H9 (cell line): ENCODE measurements at regions not wholly inside any gene's neighbourhood (a gene's known extent, or its start where the extent isn't known, plus 50 kb on each side); places are given as distances from the start of the nearest gene placed in this dataset.

Source experiments
- DNase-seq: peaks from one replicate; pipeline ENCODE4 v3.0.0-alpha.2; 2017
- H2AFZ ChIP-seq: one replicate; pipeline ENCODE4 v1.6.1; 2013; ENCODE audit warnings: mild to moderate bottlenecking, low read length, control low read depth, moderate library complexity
- H2AK5ac ChIP-seq: 2 replicates; pipeline ENCODE4 v1.6.1; 2013; ENCODE audit warnings: low read length, control low read depth, mixed read lengths; ENCODE audit not compliant: insufficient read length
- H2BK120ac ChIP-seq: one replicate; pipeline ENCODE4 v1.6.1; 2013; ENCODE audit warnings: low read depth, mild to moderate bottlenecking, low read length, control low read depth, inconsistent platforms; ENCODE audit not compliant: poor library complexity, severe bottlenecking
- H2BK12ac ChIP-seq: 2 replicates; pipeline ENCODE4 v1.6.1; 2013; ENCODE audit warnings: low read length, control low read depth, mixed read lengths, low read depth; ENCODE audit not compliant: insufficient read length
- H2BK15ac ChIP-seq: 2 replicates; pipeline ENCODE4 v1.6.1; 2013; ENCODE audit warnings: low read depth, low read length, control low read depth
- H2BK20ac ChIP-seq: one replicate; pipeline ENCODE4 v1.6.1; 2013; ENCODE audit warnings: low read depth, mild to moderate bottlenecking, low read length, control low read depth, inconsistent platforms; ENCODE audit not compliant: poor library complexity, severe bottlenecking
- H2BK5ac ChIP-seq: 2 replicates; pipeline ENCODE4 v1.6.1; 2013; ENCODE audit warnings: low read length, control low read depth, mixed read lengths; ENCODE audit not compliant: insufficient read length
- H3K14ac ChIP-seq: 2 replicates; pipeline ENCODE4 v1.6.1; 2013; ENCODE audit warnings: low read length, control low read depth; ENCODE audit not compliant: insufficient read depth
- H3K18ac ChIP-seq: 2 replicates; pipeline ENCODE4 v1.6.1; 2013; ENCODE audit warnings: low read depth, mild to moderate bottlenecking, mixed read lengths, low read length, control low read depth; ENCODE audit not compliant: insufficient read length
- H3K23ac ChIP-seq: 2 replicates; pipeline ENCODE4 v1.6.1; 2013; ENCODE audit warnings: low read length, control low read depth, mixed read lengths, low read depth; ENCODE audit not compliant: insufficient read length
- H3K23me2 ChIP-seq: 2 replicates; pipeline ENCODE4 v1.6.1; 2013; ENCODE audit warnings: low read depth, mild to moderate bottlenecking, mixed read lengths, low read length, control low read depth; ENCODE audit not compliant: insufficient read length, poor library complexity, severe bottlenecking
- H3K27ac ChIP-seq: 2 replicates; pipeline ENCODE4 v1.5.1; 2013; ENCODE audit warnings: low read length, control low read depth, mixed read lengths, low read depth; ENCODE audit not compliant: insufficient read length
- H3K27me3 ChIP-seq: 2 replicates; pipeline ENCODE4 v1.6.1; 2013; ENCODE audit warnings: low read length, control low read depth, inconsistent platforms; ENCODE audit not compliant: insufficient read depth
- H3K4ac ChIP-seq: 2 replicates; pipeline ENCODE4 v1.6.1; 2013; ENCODE audit warnings: low read depth, mild to moderate bottlenecking, control low read depth, inconsistent platforms, low read length, moderate library complexity
- H3K4me1 ChIP-seq: 2 replicates; pipeline ENCODE4 v1.6.1; 2013; ENCODE audit warnings: low read length, control low read depth, inconsistent platforms; ENCODE audit not compliant: insufficient read depth
- H3K4me2 ChIP-seq: 2 replicates; pipeline ENCODE4 v1.6.1; 2013; ENCODE audit warnings: low read length, control low read depth, mixed read lengths; ENCODE audit not compliant: insufficient read length, insufficient read depth
- H3K56ac ChIP-seq: 2 replicates; pipeline ENCODE4 v1.6.1; 2013; ENCODE audit warnings: low read depth, mild to moderate bottlenecking, mixed read lengths, low read length, control low read depth; ENCODE audit not compliant: insufficient read length
- H3K79me1 ChIP-seq: 2 replicates; pipeline ENCODE4 v1.6.1; 2013; ENCODE audit warnings: low read depth, mild to moderate bottlenecking, moderate library complexity, low read length, control low read depth, inconsistent platforms; ENCODE audit not compliant: insufficient read depth, poor library complexity, severe bottlenecking
- H3K79me2 ChIP-seq: 2 replicates; pipeline ENCODE4 v1.6.1; 2013; ENCODE audit warnings: low read length, control low read depth, inconsistent platforms; ENCODE audit not compliant: insufficient read depth
- H3K9ac ChIP-seq: 2 replicates; pipeline ENCODE4 v1.6.1; 2013; ENCODE audit warnings: low read length, control low read depth, mixed read lengths; ENCODE audit not compliant: insufficient read length; ENCODE audit errors: extremely low read depth
- H3K9me3 ChIP-seq: one replicate; pipeline ENCODE4 v1.6.1; 2013; ENCODE audit warnings: low read depth, low read length, inconsistent platforms; ENCODE audit not compliant: control insufficient read depth
- H3T11ph ChIP-seq: one replicate; pipeline ENCODE4 v1.6.1; 2013; ENCODE audit warnings: mild to moderate bottlenecking, low read length, control low read depth, inconsistent platforms
- H4K20me1 ChIP-seq: one replicate; pipeline ENCODE4 v1.6.1; 2013; ENCODE audit not compliant: control insufficient read depth, insufficient read length, insufficient read depth
- H4K5ac ChIP-seq: 2 replicates; pipeline ENCODE4 v1.6.1; 2013; ENCODE audit warnings: low read depth, mild to moderate bottlenecking, mixed read lengths, low read length, control low read depth; ENCODE audit not compliant: insufficient read length
- H4K8ac ChIP-seq: replicated peaks from 2 replicates; pipeline ENCODE4 v1.6.1; 2013; ENCODE audit warnings: low read length, control low read depth, mixed read lengths, low read depth; ENCODE audit not compliant: insufficient read length
- H4K91ac ChIP-seq: 2 replicates; pipeline ENCODE4 v1.6.1; 2013; ENCODE audit warnings: low read depth, mild to moderate bottlenecking, moderate library complexity, mixed read lengths, low read length, control low read depth; ENCODE audit not compliant: insufficient read length
- H3K27ac Mint-ChIP-seq, 3 experiments: 2 replicates in 2 of 3; 3 replicates in 1 of 3; pipeline ENCODE4 v1.8.0; 2020 to 2021; ENCODE audit warnings: mixed read lengths in 3 of 3, mild to moderate bottlenecking in 1 of 3, moderate library complexity in 1 of 3
- H3K27me3 Mint-ChIP-seq: 2 replicates; pipeline ENCODE4 v1.8.0; 2021; ENCODE audit warnings: low read depth, mild to moderate bottlenecking, moderate library complexity, mixed read lengths
- H3K36me3 Mint-ChIP-seq, 3 experiments: 2 replicates in 2 of 3; 3 replicates in 1 of 3; pipeline ENCODE4 v1.8.0; 2020 to 2021; ENCODE audit warnings: low read depth in 3 of 3, mixed read lengths in 3 of 3; ENCODE audit not compliant: insufficient read depth in 1 of 3
- H3K4me1 Mint-ChIP-seq, 2 experiments: 2 replicates each; pipeline ENCODE4 v1.8.0; 2020; ENCODE audit warnings: mixed read lengths in 2 of 2
- H3K4me3 Mint-ChIP-seq, 2 experiments: 2 replicates in 1 of 2; 3 replicates in 1 of 2; pipeline ENCODE4 v1.8.0; 2020 to 2021; ENCODE audit warnings: mild to moderate bottlenecking in 2 of 2, mixed read lengths in 2 of 2, moderate library complexity in 1 of 2
- H3K9me3 Mint-ChIP-seq, 2 experiments: 2 replicates in 1 of 2; 3 replicates in 1 of 2; pipeline ENCODE4 v1.8.0; 2020; ENCODE audit warnings: mild to moderate bottlenecking in 2 of 2, mixed read lengths in 2 of 2, moderate library complexity in 1 of 2
- CTCF ChIP-seq: fragments of 200-600 bp; sonication (generic); conservative IDR thresholded peaks from 3 replicates; pipeline ENCODE4 v1.8.0; 2021; ENCODE audit warnings: antibody characterized with exemption, mild to moderate bottlenecking
- WGBS: extraction: QIAGEN DNeasy Blood & Tissue Kit; methylation state at CpG from one replicate; pipeline ENCODE4 v1.1.7; 2013; ENCODE audit warnings: missing lambda C conversion rate, low lambda C conversion rate, mixed read lengths; ENCODE audit not compliant: insufficient read length; ENCODE audit errors: extremely low coverage; 5-methylcytosine and 5-hydroxymethylcytosine counted together

GRCh38 chr1:208782186-208782585 lies 538.0 kb upstream of the PLXNA2 start:
- no peaks in the 10 kb centered on the region for H3K79me1 ChIP-seq
- no peak overlapping the region for H4K8ac ChIP-seq
- H3K9me3 Mint-ChIP-seq = peaks cover 0 to 2% of the 10 kb centered on the region in 2 experiments; a peak in 1 of 5 replicates
- no peak overlapping the region for H2AFZ ChIP-seq
- TF ChIP-seq CTCF = no peak
- no peak overlapping the region for H3K23ac ChIP-seq
- H2BK120ac ChIP-seq = no peak overlapping the region
- H3K56ac ChIP-seq = no peak overlapping the region
- no peak overlapping the region for H3K9ac ChIP-seq
- no CpG with 5 or more reads among the region's 4 CpGs for WGBS
- no peaks in the 10 kb centered on the region for H4K20me1 ChIP-seq
- H3K27me3 Mint-ChIP-seq = peaks cover 2% of the 10 kb centered on the region
- peaks cover 16 to 19% of the 10 kb centered on the region in 2 experiments for H3K4me1 Mint-ChIP-seq
- H3K4ac ChIP-seq = no peak overlapping the region
- no peak overlapping the region for H2BK5ac ChIP-seq
- H2AK5ac ChIP-seq = no peak overlapping the region
- H3K27me3 ChIP-seq = no peaks in the 10 kb centered on the region
- H4K5ac ChIP-seq = no peak overlapping the region
- no peaks in the 10 kb centered on the region for H3K9me3 ChIP-seq
- no peak overlapping the region for H2BK15ac ChIP-seq
- no peak overlapping the region for H3K27ac Mint-ChIP-seq
- H3K4me2 ChIP-seq = peak overlapping the region; percentile 22
- H4K91ac ChIP-seq = no peak overlapping the region
- H3K18ac ChIP-seq = no peak overlapping the region
- no peak overlapping the region for H3K14ac ChIP-seq
- no peaks in the 10 kb centered on the region for H3K23me2 ChIP-seq
- H3K79me2 ChIP-seq = no peaks in the 10 kb centered on the region
- H3K4me1 ChIP-seq = peaks cover 16% of the 10 kb centered on the region; the same call in 1 of the 2 replicates
- H3K27ac ChIP-seq = no peak overlapping the region
- H3K4me3 Mint-ChIP-seq = no peak overlapping the region
- H3T11ph ChIP-seq = no peak overlapping the region
- DNase-seq = no peak
- no peak overlapping the region for H2BK12ac ChIP-seq
- no peak overlapping the region for H2BK20ac ChIP-seq
- peaks cover 0 to 7% (median 4%) of the 10 kb centered on the region in 3 experiments; a peak in 4 of 7 replicates for H3K36me3 Mint-ChIP-seq
